GM18499 (cell line): ENCODE measurements at regions not wholly inside any gene's neighbourhood (a gene's known extent, or its start where the extent isn't known, plus 50 kb on each side); places are given as distances from the start of the nearest gene placed in this dataset.

Experiments used
- ATAC-seq: cut with Tn5 transposase; IDR thresholded peaks from one replicate; pipeline ENCODE4 v1.9.1; 2021; ENCODE audit warnings: moderate number of reproducible peaks; ENCODE audit not compliant: insufficient read depth, unreplicated experiment

- ATAC-seq, result no peak
Observed at GRCh38 chr5:146940295-146940694, 61.7 kb upstream of the PPP2R2B start.

GRCh38 chr5:146944019-146944418 lies 65.5 kb upstream of the PPP2R2B start:
- ATAC-seq, result no peak

GRCh38 chr5:146944764-146945616 lies 66.4 kb upstream of the PPP2R2B start:
- ATAC-seq, result no peak

- ATAC-seq, result no peak
Observed at GRCh38 chr5:146945617-146946084, 67.1 kb upstream of the PPP2R2B start.

- no peak for ATAC-seq
Observed at GRCh38 chr5:146947181-146947941, 68.8 kb upstream of the PPP2R2B start.

- ATAC-seq, result no peak
Observed at GRCh38 chr5:146948666-146949065, 70.1 kb upstream of the PPP2R2B start.

- ATAC-seq, result no peak
Observed at GRCh38 chr5:146952168-146952567, 73.6 kb upstream of the PPP2R2B start.

- no peak for ATAC-seq
Observed at GRCh38 chr5:146956217-146956616, 77.7 kb upstream of the PPP2R2B start.

GRCh38 chr5:146959360-146959759 lies 80.8 kb upstream of the PPP2R2B start:
- no peak for ATAC-seq

- no peak for ATAC-seq
Observed at GRCh38 chr5:146962801-146963355, 84.3 kb upstream of the PPP2R2B start.

GRCh38 chr5:146965761-146966659 lies 87.5 kb upstream of the PPP2R2B start:
- peak; percentile 95 for ATAC-seq

GRCh38 chr5:146967646-146968045 lies 89.1 kb upstream of the PPP2R2B start:
- ATAC-seq, result no peak

GRCh38 chr5:146971401-146971800 lies 92.8 kb upstream of the PPP2R2B start:
- ATAC-seq, result no peak

GRCh38 chr5:146986469-146986868 lies 107.9 kb upstream of the PPP2R2B start:
- ATAC-seq, result no peak

GRCh38 chr5:146993876-146994530 lies 115.4 kb upstream of the PPP2R2B start:
- ATAC-seq, result no peak

- no peak for ATAC-seq
Observed at GRCh38 chr5:146995878-146996277, 117.3 kb upstream of the PPP2R2B start.

- ATAC-seq, result no peak
Observed at GRCh38 chr5:147015405-147015804, 136.8 kb upstream of the PPP2R2B start.

- ATAC-seq, result no peak
Observed at GRCh38 chr5:147017191-147017590, 138.6 kb upstream of the PPP2R2B start.

- no peak for ATAC-seq
Observed at GRCh38 chr5:147017621-147018020, 139.1 kb upstream of the PPP2R2B start.

- ATAC-seq, result no peak
Observed at GRCh38 chr5:147018812-147019211, 140.3 kb upstream of the PPP2R2B start.
